Midbrain (tissue), 1 donor: ENCODE measurements at regions not wholly inside any gene's neighbourhood (a gene's known extent, or its start where the extent isn't known, plus 50 kb on each side); places are given as distances from the start of the nearest gene placed in this dataset.

ENCODE experiments used
- DNase-seq: peaks from one replicate; lab custom pipeline; 2025; lab: John Stamatoyannopoulos, UW

DNA sequence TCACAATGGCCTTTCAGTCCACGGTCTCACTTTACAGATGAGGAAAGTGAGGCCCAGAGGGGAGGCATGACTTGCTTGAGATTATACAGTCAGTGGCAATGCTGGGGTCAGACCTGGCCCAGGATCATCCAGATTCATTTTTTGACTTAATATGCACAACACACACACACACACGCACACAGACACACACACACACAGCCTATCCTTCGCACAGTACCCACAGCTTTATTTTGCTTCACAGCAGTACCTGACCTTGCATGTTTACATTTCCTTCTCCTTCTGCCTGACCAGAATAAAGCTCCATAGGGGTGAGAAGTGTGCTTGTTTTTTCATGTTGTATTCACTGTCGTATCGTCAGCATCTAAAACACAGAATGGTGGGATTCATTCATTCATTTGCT, 79.8 kb downstream of the VEGFA start:
- DNase-seq = no peak

DNA sequence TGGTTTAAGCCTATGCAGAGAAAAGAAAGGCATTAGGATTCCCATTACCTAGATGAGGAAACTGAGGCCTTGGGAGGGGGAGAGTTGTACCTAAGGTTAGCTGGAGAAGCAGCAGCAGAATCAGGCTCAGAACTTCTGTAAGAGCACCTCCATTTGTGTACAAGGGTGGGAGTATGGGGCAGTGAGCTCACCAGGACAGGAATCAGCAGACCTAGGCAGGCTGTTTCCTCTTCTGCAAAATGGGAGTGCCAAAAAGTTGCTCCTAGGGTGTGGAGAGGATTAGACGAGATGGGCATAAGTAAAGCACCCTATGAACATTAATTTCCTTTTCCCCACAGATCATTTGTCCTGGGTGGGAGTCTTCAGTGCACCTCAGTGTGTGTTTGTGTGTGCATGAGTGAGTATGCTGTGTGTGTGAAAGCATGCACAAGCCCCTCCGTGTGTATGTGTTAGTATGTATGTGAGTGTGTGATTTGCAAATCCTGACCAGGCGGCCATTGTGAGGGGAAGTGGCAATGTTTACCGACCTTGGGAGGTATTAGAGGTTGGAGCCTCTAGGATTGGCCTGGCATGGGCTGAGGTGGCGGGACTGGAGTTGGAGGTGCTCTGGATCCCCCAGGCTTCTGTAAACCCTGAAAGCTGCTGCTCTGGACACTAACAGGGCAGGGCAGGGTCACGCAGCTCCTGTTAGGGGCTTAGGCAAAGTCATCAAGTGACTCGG, 78.8 kb downstream of the VEGFA start:
- DNase-seq = no peak

DNA sequence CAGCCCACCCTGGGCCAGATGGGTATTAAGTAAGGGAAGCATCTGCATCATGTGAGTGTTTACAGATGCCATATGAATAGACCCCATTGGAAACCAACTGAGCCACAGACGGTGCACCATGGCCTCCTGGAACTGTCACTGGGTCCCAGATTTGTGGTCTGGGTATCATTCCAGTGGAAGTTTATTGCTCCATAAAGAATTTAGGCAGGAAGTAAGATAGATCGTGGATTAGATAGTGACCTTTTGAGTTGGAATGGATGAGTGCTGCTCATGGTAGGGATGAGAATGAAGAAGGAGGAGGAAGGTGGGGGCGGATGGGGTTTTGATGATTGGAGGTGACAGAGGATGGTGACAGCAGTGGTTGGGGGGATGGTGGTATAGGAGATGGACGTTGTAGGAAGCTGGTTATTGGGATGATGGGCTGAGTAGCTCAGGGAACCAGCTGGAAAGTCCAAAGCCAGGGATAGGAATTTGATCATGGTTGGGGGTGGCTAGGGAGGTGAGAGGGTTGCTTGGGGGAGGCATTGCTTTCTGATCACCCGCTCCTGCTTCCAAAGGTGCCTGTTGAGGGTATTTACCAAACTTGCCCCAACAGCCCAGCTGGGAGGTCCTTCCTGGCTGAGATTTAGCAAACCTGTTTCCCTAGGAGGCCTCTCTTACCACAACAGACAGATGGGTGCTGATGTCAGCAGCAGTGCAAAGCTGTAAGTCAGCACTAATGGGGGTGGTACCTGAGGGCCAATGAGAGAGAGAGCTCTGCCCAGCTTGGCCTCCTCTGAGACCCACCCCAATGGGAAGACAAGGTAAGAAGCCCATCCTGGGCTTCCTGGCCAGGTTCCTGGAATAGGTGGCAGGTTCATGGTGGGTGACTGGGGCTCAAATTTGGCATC, 78.0 kb downstream of the VEGFA start:
- no peak for DNase-seq

DNA sequence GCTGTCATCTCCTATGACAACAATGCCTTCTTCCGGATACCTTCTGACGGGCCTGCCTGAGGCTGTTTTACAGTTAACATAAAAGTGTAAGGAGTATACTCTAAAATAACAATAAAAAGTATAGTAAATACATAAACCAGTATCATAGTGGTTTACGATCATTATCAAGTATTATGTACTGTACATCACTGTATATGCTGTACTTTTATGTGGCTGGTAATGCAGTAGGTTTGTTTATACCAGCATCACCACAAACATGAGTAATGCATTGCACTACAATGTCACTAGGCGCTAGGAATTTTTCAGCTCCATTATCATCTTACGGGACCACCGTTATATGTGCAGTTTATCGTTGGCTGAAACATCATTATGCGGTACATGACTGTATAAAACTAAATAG, 76.5 kb downstream of the VEGFA start:
- DNase-seq = no peak

DNA sequence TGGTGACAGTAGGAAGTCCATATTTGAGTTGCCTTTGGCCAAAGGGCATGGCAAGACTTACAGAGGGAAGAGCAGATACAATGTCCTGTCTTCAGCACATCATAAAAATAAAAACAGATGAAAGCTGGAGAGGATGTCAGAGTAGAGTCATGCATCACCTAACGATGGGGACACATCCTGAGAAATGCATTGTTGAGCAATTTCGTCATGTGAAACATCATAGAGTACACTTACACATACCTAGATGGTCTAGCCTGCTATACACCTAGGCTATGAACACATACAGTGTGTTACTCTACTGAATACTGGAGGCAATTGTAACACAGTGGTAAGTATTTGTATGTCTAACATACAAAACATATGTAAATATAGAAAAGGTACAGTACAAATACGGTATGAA, 75.6 kb downstream of the VEGFA start:
- DNase-seq = no peak

DNA sequence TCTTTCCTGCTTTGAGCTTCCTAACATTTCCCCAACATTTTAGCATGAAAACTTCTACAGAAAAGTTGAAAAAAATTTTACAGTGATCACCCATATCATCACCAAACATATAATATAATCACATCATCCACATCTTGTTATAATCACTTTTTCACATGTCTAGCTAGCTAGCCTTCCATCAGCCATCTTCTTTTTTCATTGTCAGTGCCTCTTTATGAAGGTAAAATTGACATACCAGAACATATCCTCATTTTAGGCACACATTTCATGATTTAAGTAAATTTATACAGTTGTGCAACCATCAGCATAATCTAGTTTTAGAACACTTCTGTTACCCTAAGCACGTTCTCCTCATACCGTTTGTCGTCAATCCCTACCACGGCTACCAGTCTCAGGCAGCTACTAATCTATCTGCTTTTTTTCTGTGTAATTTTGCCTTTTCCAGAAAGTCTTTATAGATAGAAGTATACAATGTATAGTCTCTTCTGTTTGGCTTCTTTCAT, 73.7 kb downstream of the VEGFA start:
- no peak for DNase-seq

DNA sequence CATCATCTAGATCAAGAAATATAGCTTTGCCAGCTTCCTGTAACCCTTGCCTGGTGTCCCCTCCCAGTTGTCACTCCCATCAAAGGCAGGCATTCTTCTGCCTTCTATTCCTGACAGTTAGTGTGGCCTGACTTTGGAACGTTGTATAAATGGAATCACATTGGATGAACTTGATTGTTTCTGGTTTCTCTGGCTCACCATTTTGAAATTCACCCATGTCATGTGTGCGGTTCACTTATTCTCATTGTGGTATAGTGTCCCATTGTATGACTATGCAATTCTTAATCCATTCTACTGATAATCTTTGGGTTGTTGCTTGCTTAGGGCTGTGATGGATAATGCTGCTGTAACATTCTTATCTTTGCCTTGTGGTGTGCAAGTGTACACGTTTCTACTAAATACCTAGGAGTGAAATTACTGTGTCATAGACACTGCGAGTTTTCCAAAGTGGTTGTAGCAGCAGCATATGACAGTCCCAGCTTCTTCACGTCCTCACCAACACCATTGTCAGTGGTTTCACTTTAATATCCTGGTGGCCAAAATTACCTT, 73.2 kb downstream of the VEGFA start:
- DNase-seq = no peak

DNA sequence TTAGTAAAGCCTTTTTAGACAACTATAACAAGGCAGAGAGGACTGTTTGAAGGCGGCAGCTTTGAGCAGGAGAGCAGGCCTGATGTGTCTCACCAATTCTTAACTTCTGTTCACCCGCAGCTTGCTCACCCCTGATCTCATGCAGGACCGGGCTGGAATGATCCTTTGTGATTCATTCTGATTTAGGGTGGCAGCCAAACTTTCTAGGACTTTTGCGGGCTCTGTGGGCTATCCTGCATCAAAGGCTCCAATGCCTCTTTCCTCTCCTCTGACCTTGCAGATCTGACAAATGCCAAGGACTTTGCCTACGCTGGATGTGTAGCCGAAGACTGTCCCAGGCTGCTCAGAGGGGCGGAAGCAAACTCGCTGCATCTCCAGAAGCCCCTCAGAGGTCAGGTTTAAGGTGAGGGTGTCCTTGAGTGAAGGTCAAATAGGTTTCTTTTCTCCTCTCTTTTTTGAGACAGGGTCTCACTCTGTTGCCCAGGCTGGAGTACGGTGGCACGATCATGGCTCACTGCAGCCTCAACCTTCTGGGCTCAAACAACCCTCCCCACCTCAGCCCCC, 72.3 kb downstream of the VEGFA start:
- DNase-seq = no peak

DNA sequence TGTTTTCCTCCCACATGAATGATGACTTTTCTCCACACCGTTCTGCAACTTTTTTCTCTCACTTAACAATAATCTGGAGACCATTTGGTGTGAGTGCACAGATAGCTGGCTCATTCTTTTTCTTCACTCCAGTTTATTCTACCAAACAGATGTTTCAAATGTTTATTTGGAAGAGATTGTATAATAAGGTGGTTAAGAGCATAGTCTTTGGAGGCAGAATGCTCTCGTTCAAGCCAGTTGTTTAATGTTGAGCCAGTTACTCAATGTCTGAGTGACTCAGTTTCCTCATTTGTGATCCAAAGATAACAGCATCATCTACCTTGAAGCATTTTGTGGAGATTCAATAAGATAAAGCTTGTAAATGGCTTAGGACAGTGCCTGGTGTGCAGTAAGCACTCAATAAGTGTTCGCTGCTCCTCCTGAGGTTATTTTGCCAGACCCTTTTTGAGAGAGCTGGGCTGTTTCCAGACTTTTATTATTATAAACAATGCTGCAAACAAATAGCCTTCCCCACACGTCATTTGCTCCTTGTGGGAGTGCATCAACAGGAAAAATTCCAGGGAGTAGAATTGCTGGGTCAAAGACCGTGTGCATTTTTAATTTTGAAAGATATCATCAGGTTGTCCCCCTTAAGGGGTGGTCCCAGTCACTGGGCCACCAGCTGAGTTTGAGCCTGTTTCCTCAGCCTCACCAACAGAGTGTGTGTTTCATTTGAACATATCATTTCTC, 70.6 kb downstream of the VEGFA start:
- DNase-seq = no peak

DNA sequence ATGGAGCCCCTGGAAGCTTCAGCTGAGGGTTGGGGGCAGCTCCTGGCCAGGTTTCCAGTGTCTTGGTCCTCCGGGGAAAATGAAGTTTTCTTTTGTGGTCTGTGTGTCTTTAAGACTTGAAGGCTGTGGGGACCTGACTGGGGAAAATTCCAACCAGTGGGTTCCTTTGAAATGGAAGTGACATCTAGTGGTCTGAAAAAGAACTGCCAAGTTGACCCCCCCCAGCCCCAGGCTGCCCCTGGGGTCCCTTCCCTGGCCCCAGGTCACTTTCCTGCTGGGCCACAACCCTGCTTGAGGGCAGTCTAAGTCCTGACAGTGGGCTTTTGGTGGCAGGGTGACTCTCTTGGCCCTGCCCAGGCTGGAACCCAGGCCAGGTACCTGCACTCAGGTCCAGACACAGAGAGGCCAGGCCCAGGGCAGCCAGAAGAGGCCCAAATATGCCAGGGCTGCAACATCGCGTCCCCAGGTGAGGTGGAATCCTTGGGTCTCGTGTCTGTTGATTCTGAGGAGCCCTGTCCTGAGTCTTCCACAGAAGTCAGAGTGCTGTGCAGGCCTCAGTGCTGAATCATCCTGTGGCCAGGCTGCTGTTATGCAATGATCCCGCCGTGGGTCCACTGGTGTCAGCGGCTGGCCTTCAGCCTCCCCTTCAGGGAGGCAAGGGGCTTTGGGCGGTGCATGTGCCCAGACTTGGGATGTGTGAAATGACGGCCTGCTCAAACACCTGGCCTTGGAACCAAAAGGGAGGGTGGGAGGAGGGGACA, 68.4 kb downstream of the VEGFA start:
- no peak for DNase-seq

DNA sequence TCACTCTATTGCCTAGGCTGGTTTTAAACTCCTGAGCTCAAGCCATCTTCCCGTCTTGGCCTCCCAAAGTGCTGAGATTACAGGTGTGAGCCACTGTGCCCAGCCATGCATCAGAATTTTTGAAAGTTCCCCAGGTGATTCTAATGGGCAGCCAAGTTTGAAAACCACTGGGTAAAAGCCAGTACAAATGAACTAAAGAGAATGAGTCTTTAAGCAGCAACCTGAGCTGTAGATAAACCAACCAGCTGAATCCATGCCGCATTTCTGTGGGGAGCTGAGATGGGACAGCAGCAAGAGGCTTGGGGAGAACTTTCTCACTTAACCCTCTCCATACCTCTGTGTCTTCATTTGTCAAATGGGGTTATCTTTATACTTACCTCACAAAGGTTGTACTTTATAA, 67.5 kb downstream of the VEGFA start:
- no peak for DNase-seq

DNA sequence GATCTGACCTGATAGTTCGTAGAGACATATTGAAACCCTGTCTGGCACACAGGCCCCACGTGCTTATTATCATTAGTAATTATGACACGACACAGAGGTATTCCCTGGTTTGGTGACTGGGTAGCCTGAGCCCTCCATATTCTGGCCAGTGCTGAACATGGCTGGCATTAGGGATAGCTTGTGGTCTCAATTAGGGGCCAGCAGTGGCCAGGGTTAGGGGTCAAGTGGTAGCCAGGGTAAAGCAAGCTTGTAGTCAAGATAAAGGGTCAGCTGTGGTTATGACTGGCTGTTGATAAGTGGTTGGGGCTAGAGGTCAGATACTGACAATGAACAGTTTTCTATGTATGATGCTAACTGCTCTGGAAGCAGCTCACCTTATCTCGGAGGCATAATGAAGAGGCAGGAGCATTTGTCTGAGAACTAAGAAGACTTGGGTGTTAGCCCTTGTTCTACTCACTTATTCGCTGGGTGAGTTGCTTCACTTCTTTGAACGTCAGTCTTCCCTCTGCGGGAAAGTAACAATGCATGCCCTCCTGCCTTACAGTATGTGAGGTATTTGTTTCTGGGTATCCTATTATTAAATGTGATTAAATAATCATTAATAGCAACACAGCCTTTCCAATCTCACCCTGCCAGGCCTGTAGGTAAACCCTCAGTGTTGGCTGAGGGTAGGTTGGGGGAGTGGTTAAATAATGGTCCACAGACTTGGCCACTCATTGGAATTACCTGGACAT, 66.7 kb downstream of the VEGFA start:
- DNase-seq = no peak
